Liver (tissue), 8 donors: ENCODE measurements at regions not wholly inside any gene's neighbourhood (a gene's known extent, or its start where the extent isn't known, plus 50 kb on each side); places are given as distances from the start of the nearest gene placed in this dataset.
A peak's percentile ranks its signal among the peaks of the same experiment; 100 is the strongest.
"Not testable (repeated sequence)": the region's sequence is repeated elsewhere in the genome, so short reads cannot be mapped to it uniquely, and the experiment has no call there.

Source experiments
- DNase-seq: peaks from one replicate; pipeline ENCODE4 v3.0.0-alpha.2; 2017; ENCODE audit warnings: low spot score
- H3K27ac ChIP-seq, 2 donors: one replicate each; pipeline ENCODE4 v1.7.0; 2013; ENCODE audit warnings: inconsistent platforms in 2 of 2, low read length in 2 of 2, control low read depth in 1 of 2, low read depth in 1 of 2, mild to moderate bottlenecking in 1 of 2
- H3K27me3 ChIP-seq, 4 donors: one replicate each; pipeline versions ENCODE4 v1.6.1 to v1.7.0; 2013; ENCODE audit warnings: low read length in 3 of 4, inconsistent platforms in 1 of 4, mild to moderate bottlenecking in 1 of 4, moderate library complexity in 1 of 4; ENCODE audit not compliant: control insufficient read depth in 4 of 4, insufficient read depth in 4 of 4
- H3K36me3 ChIP-seq, 4 donors: one replicate each; pipeline versions ENCODE4 v1.6.1 to v1.7.0; 2013; ENCODE audit warnings: low read length in 3 of 4, mild to moderate bottlenecking in 3 of 4, low read depth in 1 of 4, moderate library complexity in 1 of 4; ENCODE audit not compliant: control insufficient read depth in 4 of 4, insufficient read depth in 3 of 4
- H3K4me1 ChIP-seq, 4 donors: one replicate each; pipeline versions ENCODE4 v1.6.1 to v1.7.0; 2013; ENCODE audit warnings: low read length in 3 of 4, mild to moderate bottlenecking in 3 of 4, moderate library complexity in 1 of 4; ENCODE audit not compliant: control insufficient read depth in 4 of 4, insufficient read depth in 4 of 4
- H3K4me3 ChIP-seq, 3 donors: one replicate each; pipeline versions ENCODE4 v1.6.1 to v1.7.0; 2013; ENCODE audit warnings: low read length in 3 of 3, control low read depth in 1 of 3, low read depth in 1 of 3, mild to moderate bottlenecking in 1 of 3
- H3K9ac ChIP-seq, 2 donors: one replicate each; pipeline ENCODE4 v1.7.0; 2013; ENCODE audit warnings: low read length in 2 of 2, mild to moderate bottlenecking in 2 of 2, moderate library complexity in 2 of 2, control low read depth in 1 of 2, low read depth in 1 of 2
- H3K9me3 ChIP-seq, 4 donors: one replicate each; pipeline versions ENCODE4 v1.6.1 to v1.7.0; 2013; ENCODE audit warnings: low read length in 3 of 4; ENCODE audit not compliant: control insufficient read depth in 4 of 4
- ATF3 ChIP-seq: IDR thresholded peaks from 2 replicates; pipeline ENCODE4 v1.6.1; 2016; ENCODE audit warnings: antibody characterized with exemption
- CTCF ChIP-seq: fragments of 150-350 bp; IDR thresholded peaks from 2 replicates; pipeline ENCODE4 v1.5.1; 2017; ENCODE audit warnings: improper control_type of control experiment, low read depth, low read length; ENCODE audit not compliant: missing input control
- EGR1 ChIP-seq, 2 donors: IDR thresholded peaks; 2 replicates each; pipeline ENCODE4 v1.6.1; 2016 to 2018; ENCODE audit warnings: antibody characterized with exemption in 2 of 2, low read depth in 2 of 2
- FOXA2 ChIP-seq: IDR thresholded peaks from 2 replicates; pipeline ENCODE4 v1.6.1; 2016; ENCODE audit warnings: antibody characterized with exemption
- GABPA ChIP-seq, 2 donors: IDR thresholded peaks in 1 of 2; conservative IDR thresholded peaks in 1 of 2; 2 replicates each; pipeline ENCODE4 v1.6.1; 2016; ENCODE audit warnings: antibody characterized with exemption in 2 of 2, mild to moderate bottlenecking in 1 of 2, moderate library complexity in 1 of 2
- HNF4A ChIP-seq, 2 donors: conservative IDR thresholded peaks; 2 replicates each; pipeline ENCODE4 v1.6.1; 2016; ENCODE audit warnings: antibody characterized with exemption in 2 of 2, mild to moderate bottlenecking in 2 of 2
- HNF4G ChIP-seq: IDR thresholded peaks from 2 replicates; pipeline ENCODE4 v1.6.1; 2016; ENCODE audit warnings: antibody characterized with exemption
- JUND ChIP-seq, 2 donors: IDR thresholded peaks; 2 replicates each; pipeline ENCODE4 v1.6.1; 2016; ENCODE audit warnings: antibody characterized with exemption in 2 of 2
- MAX ChIP-seq: IDR thresholded peaks from 2 replicates; pipeline ENCODE4 v1.6.1; 2016; ENCODE audit warnings: antibody characterized with exemption
- RAD21 ChIP-seq, 2 donors: IDR thresholded peaks; 2 replicates each; pipeline ENCODE4 v1.6.1; 2016; ENCODE audit warnings: antibody characterized with exemption in 2 of 2, mild to moderate bottlenecking in 2 of 2
- REST ChIP-seq: IDR thresholded peaks from 2 replicates; pipeline ENCODE4 v1.6.1; 2016; ENCODE audit warnings: antibody characterized with exemption, mild to moderate bottlenecking
- RXRA ChIP-seq, 2 donors: IDR thresholded peaks; 2 replicates each; pipeline ENCODE4 v1.6.1; 2017 to 2018; ENCODE audit warnings: antibody characterized with exemption in 2 of 2, mild to moderate bottlenecking in 1 of 2
- TAF1 ChIP-seq: conservative IDR thresholded peaks from 2 replicates; pipeline ENCODE4 v1.6.1; 2016; ENCODE audit warnings: antibody characterized with exemption, mild to moderate bottlenecking
- YY1 ChIP-seq: IDR thresholded peaks from 2 replicates; pipeline ENCODE4 v1.6.1; 2016; ENCODE audit warnings: antibody characterized with exemption, mild to moderate bottlenecking
- ZBTB33 ChIP-seq: IDR thresholded peaks from 2 replicates; pipeline ENCODE4 v1.6.1; 2016; ENCODE audit warnings: antibody characterized with exemption
- WGBS: extraction: QIAGEN DNeasy Blood & Tissue Kit; methylation state at CpG from one replicate; pipeline ENCODE4 v1.1.7; 2013; 5-methylcytosine and 5-hydroxymethylcytosine counted together
- donor health status: healthy.
- donor health status: healthy.
- donor health status: healthy.
- donor health status: healthy.
- donor health status: healthy.

- H3K9me3 ChIP-seq = no peaks in the 10 kb centered on the region
- no peak overlapping the region for H3K27ac ChIP-seq
- H3K4me1 ChIP-seq = peaks cover 2 to 17% (median 16%) of the 10 kb centered on the region in 4 donors
- H3K9ac ChIP-seq = no peak overlapping the region
- 77% methylated on average over 11 of the region's 11 CpGs for WGBS
- peak; percentile 28 for DNase-seq
- no peak overlapping the region for H3K4me3 ChIP-seq
- no peaks in the 10 kb centered on the region for H3K36me3 ChIP-seq
- no peaks in the 10 kb centered on the region for H3K27me3 ChIP-seq
- TF ChIP-seq REST (no peak), FOXA2 (no peak), CTCF (no peak), ATF3 (no peak), RAD21 (IDR thresholded peaks at IDR 0.05) (peak in 1 of 2 donors; percentile 14), YY1 (no peak)
Measured at GRCh38 chr13:111630406-111630805, 310.0 kb downstream of the TEX29 start.

GRCh38 chr13:111631271-111631670, 310.8 kb downstream of the TEX29 start:
- H3K4me1 ChIP-seq, H3K36me3 ChIP-seq, H3K4me3 ChIP-seq, DNase-seq, H3K27me3 ChIP-seq, H3K27ac ChIP-seq, H3K9ac ChIP-seq, H3K9me3 ChIP-seq: not testable (repeated sequence)
- 58% methylated on average over 5 of the region's 5 CpGs for WGBS

- Histone ChIP-seq H3K36me3 (no peaks in the 10 kb centered on the region), H3K27me3 (no peaks in the 10 kb centered on the region), H3K4me1 (no peaks in the 10 kb centered on the region), H3K27ac (no peak overlapping the region), H3K9ac (no peak overlapping the region), H3K4me3 (no peak overlapping the region), H3K9me3 (no peaks in the 10 kb centered on the region)
- 62% methylated on average over 9 of the region's 9 CpGs for WGBS
- no peak for DNase-seq
- TF ChIP-seq GABPA (IDR thresholded peaks at IDR 0.05 in 1 of 2, conservative IDR thresholded peaks at IDR 0.05 in 1 of 2) (no peak), FOXA2 (no peak), MAX (no peak), YY1 (no peak), HNF4G (no peak), RXRA (IDR thresholded peaks at IDR 0.05) (no peak), RAD21 (IDR thresholded peaks at IDR 0.05) (no peak), ATF3 (no peak), ZBTB33 (no peak), JUND (IDR thresholded peaks at IDR 0.05) (no peak), EGR1 (IDR thresholded peaks at IDR 0.05; ENCODE audit: low read depth in 2 of 2) (no peak), TAF1 (no peak), HNF4A (conservative IDR thresholded peaks at IDR 0.05) (no peak), CTCF (no peak)
Measured at GRCh38 chr13:111632906-111633305, 312.5 kb downstream of the TEX29 start.
